ENCODE measurements at regions not wholly inside any gene's neighbourhood (a gene's known extent, or its start where the extent isn't known, plus 50 kb on each side); places are given as distances from the start of the nearest gene placed in this dataset.

DNA sequence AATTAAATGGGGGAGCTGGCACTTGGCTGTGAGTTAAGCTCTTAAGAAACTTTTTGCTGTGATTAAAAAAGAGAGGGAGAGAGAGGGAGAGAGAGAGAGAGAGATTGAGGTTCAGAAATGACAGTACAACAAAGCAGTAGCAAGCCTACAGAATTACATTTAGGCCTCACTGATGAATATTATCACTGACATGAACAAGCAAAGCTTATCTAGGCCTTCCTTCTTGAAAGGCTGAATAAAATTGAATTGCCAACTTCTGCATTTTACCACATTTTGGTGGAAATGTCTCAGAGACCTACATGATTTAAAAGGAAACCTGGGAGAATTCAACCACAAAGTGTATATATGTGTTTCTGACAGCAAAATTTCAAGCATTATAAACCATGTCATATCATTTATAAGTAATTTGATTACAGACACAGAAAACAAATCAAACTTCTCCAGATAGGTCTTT, 530.8 kb downstream of the SOX2 start:
- Mint-ChIP-seq H3K9me3 (ENCODE audit: low read depth) (no peaks in the 10 kb centered on the region), H3K4me3 (ENCODE audit: low read depth) (no peak overlapping the region), H3K36me3 (ENCODE audit: insufficient read depth) (no peaks in the 10 kb centered on the region), H3K4me1 (ENCODE audit: low read depth) (peaks cover 18% of the 10 kb centered on the region), H3K27ac (no peak overlapping the region), H3K27me3 (peaks cover 6% of the 10 kb centered on the region)
- DNase-seq (ENCODE audit: low spot score, unreplicated experiment): no peak
- TF ChIP-seq, protein P1, sequence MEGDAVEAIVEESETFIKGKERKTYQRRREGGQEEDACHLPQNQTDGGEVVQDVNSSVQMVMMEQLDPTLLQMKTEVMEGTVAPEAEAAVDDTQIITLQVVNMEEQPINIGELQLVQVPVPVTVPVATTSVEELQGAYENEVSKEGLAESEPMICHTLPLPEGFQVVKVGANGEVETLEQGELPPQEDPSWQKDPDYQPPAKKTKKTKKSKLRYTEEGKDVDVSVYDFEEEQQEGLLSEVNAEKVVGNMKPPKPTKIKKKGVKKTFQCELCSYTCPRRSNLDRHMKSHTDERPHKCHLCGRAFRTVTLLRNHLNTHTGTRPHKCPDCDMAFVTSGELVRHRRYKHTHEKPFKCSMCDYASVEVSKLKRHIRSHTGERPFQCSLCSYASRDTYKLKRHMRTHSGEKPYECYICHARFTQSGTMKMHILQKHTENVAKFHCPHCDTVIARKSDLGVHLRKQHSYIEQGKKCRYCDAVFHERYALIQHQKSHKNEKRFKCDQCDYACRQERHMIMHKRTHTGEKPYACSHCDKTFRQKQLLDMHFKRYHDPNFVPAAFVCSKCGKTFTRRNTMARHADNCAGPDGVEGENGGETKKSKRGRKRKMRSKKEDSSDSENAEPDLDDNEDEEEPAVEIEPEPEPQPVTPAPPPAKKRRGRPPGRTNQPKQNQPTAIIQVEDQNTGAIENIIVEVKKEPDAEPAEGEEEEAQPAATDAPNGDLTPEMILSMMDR (IDR thresholded peaks at IDR 0.05; ENCODE audit: unreplicated experiment): no peak

- no peak overlapping the region for H3K27ac Mint-ChIP-seq
- DNase-seq (ENCODE audit: low spot score, unreplicated experiment): no peak
- H3K27me3 Mint-ChIP-seq: peaks cover 6% of the 10 kb centered on the region
- peaks cover 15% of the 10 kb centered on the region for H3K4me1 Mint-ChIP-seq (ENCODE audit: low read depth)
- TF ChIP-seq, protein P1 (IDR thresholded peaks at IDR 0.05; ENCODE audit: unreplicated experiment): no peak
- no peaks in the 10 kb centered on the region for H3K9me3 Mint-ChIP-seq (ENCODE audit: low read depth)
- H3K4me3 Mint-ChIP-seq (ENCODE audit: low read depth): no peak overlapping the region
- no peaks in the 10 kb centered on the region for H3K36me3 Mint-ChIP-seq (ENCODE audit: insufficient read depth)
Measured at GRCh38 chr3:182243625-182244024, 531.9 kb downstream of the SOX2 start.

DNA sequence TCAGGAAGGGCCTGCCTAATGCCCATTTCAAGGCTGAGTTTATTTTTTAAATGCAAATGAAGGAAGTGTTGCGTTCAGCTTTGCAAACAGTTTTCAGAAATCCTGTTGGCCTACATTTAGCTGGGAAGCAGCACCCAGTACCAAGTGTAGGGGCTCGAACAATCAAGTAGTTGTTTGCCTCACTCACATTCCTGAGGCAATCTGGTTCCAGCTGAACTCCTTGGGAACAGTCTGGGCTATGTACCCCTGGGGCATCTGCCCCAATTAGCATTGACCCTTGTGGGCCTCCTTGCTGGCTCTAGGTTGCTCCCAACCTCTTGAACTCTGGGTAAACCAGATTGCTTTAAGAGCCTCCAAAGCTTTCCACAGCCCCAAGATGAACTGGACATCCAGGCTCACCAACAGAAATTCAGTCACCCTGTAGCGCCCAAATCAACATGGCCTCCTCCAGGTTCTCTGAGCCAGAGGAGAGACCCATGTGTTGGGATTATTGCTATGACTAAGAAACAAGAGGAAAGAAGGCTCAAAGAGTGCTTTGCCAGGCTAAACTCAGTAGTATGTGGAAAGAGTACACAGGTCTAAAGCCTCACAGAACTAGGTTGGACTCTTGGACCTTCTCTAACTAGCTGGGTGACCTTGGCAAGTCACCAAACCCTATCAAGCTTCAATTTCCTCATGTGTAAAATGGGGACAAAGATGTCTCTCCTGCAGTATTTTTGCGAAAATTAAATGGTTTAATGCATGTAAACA, 532.7 kb downstream of the SOX2 start:
- Mint-ChIP-seq H3K4me3 (ENCODE audit: low read depth) (no peak overlapping the region), H3K36me3 (ENCODE audit: insufficient read depth) (no peaks in the 10 kb centered on the region), H3K27ac (no peak overlapping the region), H3K4me1 (ENCODE audit: low read depth) (peaks cover 12% of the 10 kb centered on the region), H3K27me3 (peaks cover 6% of the 10 kb centered on the region), H3K9me3 (ENCODE audit: low read depth) (no peaks in the 10 kb centered on the region)
- TF ChIP-seq, protein P1 (IDR thresholded peaks at IDR 0.05; ENCODE audit: unreplicated experiment): no peak
- no peak for DNase-seq (ENCODE audit: low spot score, unreplicated experiment)

DNA sequence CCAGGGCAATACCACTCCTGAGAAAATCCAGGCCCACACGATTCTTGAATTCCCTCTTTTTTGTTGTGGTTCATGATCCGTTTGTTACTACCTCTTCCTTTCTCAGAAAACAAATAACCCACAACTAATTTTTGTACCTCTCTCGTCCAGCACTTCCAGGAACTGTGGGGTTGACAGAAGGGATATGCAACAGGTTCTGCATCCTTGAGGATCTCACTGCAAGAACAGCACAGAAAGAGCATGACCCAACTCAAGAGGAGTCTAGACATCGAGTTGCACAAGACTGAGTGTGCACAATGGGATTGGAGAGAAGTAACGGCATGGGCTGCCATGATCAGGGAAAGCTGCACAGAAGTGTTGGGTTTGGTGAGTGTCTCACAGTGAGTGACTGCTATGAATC, 533.3 kb downstream of the SOX2 start:
- Mint-ChIP-seq H3K4me1 (ENCODE audit: low read depth) (peaks cover 9% of the 10 kb centered on the region), H3K36me3 (ENCODE audit: insufficient read depth) (no peaks in the 10 kb centered on the region), H3K27me3 (peaks cover 6% of the 10 kb centered on the region), H3K4me3 (ENCODE audit: low read depth) (no peak overlapping the region), H3K27ac (no peak overlapping the region), H3K9me3 (ENCODE audit: low read depth) (no peaks in the 10 kb centered on the region)
- TF ChIP-seq, protein P1 (IDR thresholded peaks at IDR 0.05; ENCODE audit: unreplicated experiment): no peak
- no peak for DNase-seq (ENCODE audit: low spot score, unreplicated experiment)

DNA sequence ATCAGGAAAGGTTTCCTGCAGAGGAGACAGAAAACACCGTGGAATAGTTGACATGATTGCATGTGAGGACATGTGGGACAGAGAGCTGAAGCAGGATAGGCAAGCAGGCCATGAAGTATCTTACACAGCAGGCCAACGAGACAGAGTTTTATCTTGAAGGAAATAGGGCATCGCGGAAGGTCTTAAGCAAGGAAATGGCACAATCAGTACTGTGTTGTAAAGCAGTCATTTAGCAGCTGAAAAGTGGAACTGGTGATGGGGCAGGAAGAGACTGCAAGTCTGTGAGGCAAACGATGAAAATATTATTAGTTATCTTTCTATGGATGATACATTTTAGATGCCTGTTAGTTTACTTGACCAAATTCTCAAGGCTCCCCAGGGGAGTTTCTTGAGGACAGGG, 535.1 kb downstream of the SOX2 start:
- DNase-seq (ENCODE audit: low spot score, unreplicated experiment): no peak
- H3K9me3 Mint-ChIP-seq (ENCODE audit: low read depth): no peaks in the 10 kb centered on the region
- no peak overlapping the region for H3K27ac Mint-ChIP-seq
- no peaks in the 10 kb centered on the region for H3K36me3 Mint-ChIP-seq (ENCODE audit: insufficient read depth)
- TF ChIP-seq, protein P1 (IDR thresholded peaks at IDR 0.05; ENCODE audit: unreplicated experiment): no peak
- peaks cover 5% of the 10 kb centered on the region for H3K4me1 Mint-ChIP-seq (ENCODE audit: low read depth)
- no peak overlapping the region for H3K4me3 Mint-ChIP-seq (ENCODE audit: low read depth)
- H3K27me3 Mint-ChIP-seq: peaks cover 6% of the 10 kb centered on the region

All from progenitor cell of endocrine pancreas (in vitro differentiated cells).